ENCODE measurements at regions not wholly inside any gene's neighbourhood (a gene's known extent, or its start where the extent isn't known, plus 50 kb on each side); places are given as distances from the start of the nearest gene placed in this dataset.
A peak's percentile ranks its signal among the peaks of the same experiment; 100 is the strongest.

GRCh38 chr7:93048136-93048930, 69.4 kb downstream of the SAMD9 start:
- Mint-ChIP-seq H3K9me3 (no peaks in the 10 kb centered on the region), H3K27ac (ENCODE audit: low read depth) (no peak overlapping the region), H3K4me1 (peaks cover 1% of the 10 kb centered on the region), H3K27me3 (peaks cover 3% of the 10 kb centered on the region), H3K36me3 (ENCODE audit: insufficient read depth) (no peaks in the 10 kb centered on the region), H3K4me3 (no peak overlapping the region)
- ATAC-seq (replicated peaks; ENCODE audit: extremely low read depth, poor library complexity, severe bottlenecking) (no peak), DNase-seq (ENCODE audit: low spot score in 2 of 2) (no peak)

DNA sequence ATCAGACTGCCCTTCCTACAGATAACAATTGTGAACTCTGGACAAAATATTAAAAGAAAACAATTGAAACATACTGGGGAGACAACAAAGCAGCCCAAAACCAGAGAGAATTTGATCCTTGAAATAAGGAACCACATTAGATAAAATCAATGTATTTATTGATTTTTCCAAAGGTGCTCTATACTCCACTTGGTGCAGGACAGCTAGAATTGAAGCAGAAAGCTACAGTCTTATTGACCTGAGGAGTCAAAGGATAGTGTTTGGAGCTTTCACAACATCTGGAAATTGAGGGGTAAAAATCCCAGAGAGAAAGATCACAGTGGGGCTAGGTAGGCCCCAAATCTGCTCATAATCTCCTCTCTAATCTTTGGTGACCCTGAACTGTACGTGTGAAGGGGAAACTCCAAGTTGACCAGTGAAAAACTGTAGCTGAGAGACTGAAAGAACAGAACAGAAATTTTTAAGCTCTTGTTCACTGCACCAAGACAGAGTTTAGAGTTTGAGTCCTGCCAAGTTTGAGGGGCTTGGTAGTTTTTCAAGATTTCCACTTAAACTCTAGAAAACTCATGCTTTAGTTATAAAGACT, 70.2 kb downstream of the SAMD9 start:
- no peaks in the 10 kb centered on the region for H3K9me3 Mint-ChIP-seq
- H3K27ac Mint-ChIP-seq (ENCODE audit: low read depth), result no peak overlapping the region
- DNase-seq (ENCODE audit: low spot score in 2 of 2) (no peak), ATAC-seq (replicated peaks; ENCODE audit: extremely low read depth, poor library complexity, severe bottlenecking) (no peak)
- H3K27me3 Mint-ChIP-seq, result no peaks in the 10 kb centered on the region
- H3K4me1 Mint-ChIP-seq, result no peaks in the 10 kb centered on the region
- no peaks in the 10 kb centered on the region for H3K36me3 Mint-ChIP-seq (ENCODE audit: insufficient read depth)
- H3K4me3 Mint-ChIP-seq, result no peak overlapping the region

GRCh38 chr7:93046641-93047040, 71.1 kb downstream of the SAMD9 start:
- Mint-ChIP-seq H3K36me3 (ENCODE audit: insufficient read depth) (no peaks in the 10 kb centered on the region), H3K27me3 (no peaks in the 10 kb centered on the region), H3K9me3 (no peaks in the 10 kb centered on the region), H3K4me3 (no peak overlapping the region), H3K27ac (ENCODE audit: low read depth) (no peak overlapping the region), H3K4me1 (no peaks in the 10 kb centered on the region)
- DNase-seq (ENCODE audit: low spot score in 2 of 2) (no peak), ATAC-seq (replicated peaks; ENCODE audit: extremely low read depth, poor library complexity, severe bottlenecking) (no peak)

GRCh38 chr7:93044147-93044810, 73.5 kb downstream of the SAMD9 start:
- no peak overlapping the region for H3K27ac Mint-ChIP-seq (ENCODE audit: low read depth)

GRCh38 chr7:93043385-93043985, 74.3 kb downstream of the SAMD9 start:
- H3K27me3 Mint-ChIP-seq, result no peaks in the 10 kb centered on the region
- no peak for DNase-seq (ENCODE audit: low spot score in 2 of 2)
- ATAC-seq (replicated peaks; ENCODE audit: extremely low read depth, poor library complexity, severe bottlenecking), result no peak
- no peak overlapping the region for H3K4me3 Mint-ChIP-seq
- no peaks in the 10 kb centered on the region for H3K9me3 Mint-ChIP-seq
- H3K36me3 Mint-ChIP-seq (ENCODE audit: insufficient read depth), result peaks cover 2% of the 10 kb centered on the region
- H3K4me1 Mint-ChIP-seq, result no peaks in the 10 kb centered on the region
- no peak overlapping the region for H3K27ac Mint-ChIP-seq (ENCODE audit: low read depth)

More at GRCh38 chr7:93044147-93044810, 73.5 kb downstream of the SAMD9 start:
- Mint-ChIP-seq H3K27me3 (no peaks in the 10 kb centered on the region), H3K4me3 (no peak overlapping the region), H3K4me1 (no peaks in the 10 kb centered on the region), H3K36me3 (ENCODE audit: insufficient read depth) (no peaks in the 10 kb centered on the region), H3K9me3 (no peaks in the 10 kb centered on the region)
- DNase-seq (ENCODE audit: low spot score in 2 of 2) (no peak), ATAC-seq (replicated peaks; ENCODE audit: extremely low read depth, poor library complexity, severe bottlenecking) (no peak)

DNA sequence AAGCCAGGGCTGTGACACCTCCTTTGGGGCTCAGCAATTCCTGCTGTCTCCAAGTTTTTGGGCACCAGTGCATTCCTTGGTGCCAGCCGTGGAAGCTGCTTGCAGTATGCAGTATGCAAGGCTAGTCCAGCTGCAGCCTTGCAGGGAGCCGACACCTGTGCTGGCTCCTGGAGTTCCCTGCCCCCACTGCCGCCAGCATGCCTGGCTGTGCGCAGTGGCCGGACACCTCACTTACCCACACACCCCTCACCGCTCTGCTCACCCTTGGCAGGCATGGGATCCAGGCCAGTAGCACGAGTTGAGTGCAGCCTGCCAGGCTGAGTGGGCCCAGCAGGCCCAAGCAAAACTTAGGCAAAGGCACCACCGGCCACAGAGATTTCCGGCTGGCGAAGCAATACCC, 77.4 kb downstream of the SAMD9 start:
- Mint-ChIP-seq H3K27ac (ENCODE audit: low read depth) (no peak overlapping the region), H3K9me3 (no peaks in the 10 kb centered on the region), H3K4me1 (no peaks in the 10 kb centered on the region), H3K4me3 (no peak overlapping the region), H3K27me3 (no peaks in the 10 kb centered on the region), H3K36me3 (ENCODE audit: insufficient read depth) (peaks cover 2% of the 10 kb centered on the region)
- DNase-seq (ENCODE audit: low spot score in 2 of 2), result no peak
- ATAC-seq (replicated peaks; ENCODE audit: extremely low read depth, poor library complexity, severe bottlenecking), result no peak

DNA sequence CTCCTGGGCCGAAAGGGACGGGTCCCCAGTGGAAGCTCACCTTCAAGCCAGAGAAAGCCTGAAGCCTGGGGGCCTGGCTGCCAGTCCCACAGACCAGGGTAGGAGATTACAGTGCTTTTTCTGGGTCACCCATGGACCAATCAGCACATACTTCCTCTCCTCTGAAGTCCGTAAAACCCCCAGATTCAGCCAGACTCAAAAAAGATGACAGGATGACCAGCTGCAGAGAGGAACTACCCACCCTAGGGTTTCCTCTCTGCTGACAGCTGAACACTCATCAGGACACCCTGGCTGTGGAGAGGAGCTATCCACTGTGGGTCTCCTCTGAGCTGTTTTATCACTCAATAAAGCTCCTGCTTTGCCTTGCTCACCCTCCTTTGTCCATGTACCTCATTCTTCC, 78.0 kb downstream of the SAMD9 start:
- no peak for ATAC-seq (replicated peaks; ENCODE audit: extremely low read depth, poor library complexity, severe bottlenecking)
- Mint-ChIP-seq H3K4me3 (no peak overlapping the region), H3K4me1 (no peaks in the 10 kb centered on the region), H3K9me3 (no peaks in the 10 kb centered on the region), H3K27me3 (no peaks in the 10 kb centered on the region), H3K36me3 (ENCODE audit: insufficient read depth) (peaks cover 2% of the 10 kb centered on the region), H3K27ac (ENCODE audit: low read depth) (no peak overlapping the region)
- no peak for DNase-seq (ENCODE audit: low spot score in 2 of 2)

- ATAC-seq (replicated peaks; ENCODE audit: extremely low read depth, poor library complexity, severe bottlenecking) (no peak), DNase-seq (ENCODE audit: low spot score in 2 of 2) (no peak)
- no peak overlapping the region for H3K27ac Mint-ChIP-seq (ENCODE audit: low read depth)
- H3K27me3 Mint-ChIP-seq, result no peaks in the 10 kb centered on the region
- no peak overlapping the region for H3K4me3 Mint-ChIP-seq
- no peaks in the 10 kb centered on the region for H3K9me3 Mint-ChIP-seq
- no peaks in the 10 kb centered on the region for H3K4me1 Mint-ChIP-seq
- H3K36me3 Mint-ChIP-seq (ENCODE audit: insufficient read depth), result peaks cover 2% of the 10 kb centered on the region
Measured at GRCh38 chr7:93039282-93039681, 78.5 kb downstream of the SAMD9 start.

GRCh38 chr7:93036807-93037206, 81.0 kb downstream of the SAMD9 start:
- Mint-ChIP-seq H3K4me1 (no peaks in the 10 kb centered on the region), H3K4me3 (no peak overlapping the region), H3K9me3 (no peaks in the 10 kb centered on the region), H3K27me3 (no peaks in the 10 kb centered on the region), H3K27ac (ENCODE audit: low read depth) (no peak overlapping the region), H3K36me3 (ENCODE audit: insufficient read depth) (peaks cover 2% of the 10 kb centered on the region)
- ATAC-seq (replicated peaks; ENCODE audit: extremely low read depth, poor library complexity, severe bottlenecking) (peak; percentile 46), DNase-seq (ENCODE audit: low spot score in 2 of 2) (no peak)

GRCh38 chr7:93036149-93036640, 81.6 kb downstream of the SAMD9 start:
- Mint-ChIP-seq H3K27me3 (no peaks in the 10 kb centered on the region), H3K9me3 (no peaks in the 10 kb centered on the region), H3K4me1 (no peaks in the 10 kb centered on the region), H3K27ac (ENCODE audit: low read depth) (no peak overlapping the region), H3K4me3 (no peak overlapping the region), H3K36me3 (ENCODE audit: insufficient read depth) (peaks cover 2% of the 10 kb centered on the region)
- no peak for DNase-seq (ENCODE audit: low spot score in 2 of 2)
- no peak for ATAC-seq (replicated peaks; ENCODE audit: extremely low read depth, poor library complexity, severe bottlenecking)

- no peaks in the 10 kb centered on the region for H3K4me1 Mint-ChIP-seq
- no peak overlapping the region for H3K27ac Mint-ChIP-seq (ENCODE audit: low read depth)
- H3K9me3 Mint-ChIP-seq, result no peaks in the 10 kb centered on the region
- H3K4me3 Mint-ChIP-seq, result no peak overlapping the region
- DNase-seq (ENCODE audit: low spot score in 2 of 2) (no peak), ATAC-seq (replicated peaks; ENCODE audit: extremely low read depth, poor library complexity, severe bottlenecking) (no peak)
- peaks cover 6% of the 10 kb centered on the region for H3K27me3 Mint-ChIP-seq
- no peaks in the 10 kb centered on the region for H3K36me3 Mint-ChIP-seq (ENCODE audit: insufficient read depth)
Measured at GRCh38 chr7:93031795-93032194, 86.0 kb downstream of the SAMD9 start.

GRCh38 chr7:93030605-93031225, 87.1 kb downstream of the SAMD9 start:
- H3K27ac Mint-ChIP-seq (ENCODE audit: low read depth), result no peak overlapping the region
- no peaks in the 10 kb centered on the region for H3K9me3 Mint-ChIP-seq
- DNase-seq (ENCODE audit: low spot score in 2 of 2) (no peak), ATAC-seq (replicated peaks; ENCODE audit: extremely low read depth, poor library complexity, severe bottlenecking) (no peak)
- no peaks in the 10 kb centered on the region for H3K4me1 Mint-ChIP-seq
- H3K27me3 Mint-ChIP-seq, result peaks cover 17% of the 10 kb centered on the region
- no peaks in the 10 kb centered on the region for H3K36me3 Mint-ChIP-seq (ENCODE audit: insufficient read depth)
- no peak overlapping the region for H3K4me3 Mint-ChIP-seq

All from central memory CD8-positive, alpha-beta T cell (primary cell).